ENCODE measurements at regions not wholly inside any gene's neighbourhood (a gene's known extent, or its start where the extent isn't known, plus 50 kb on each side); places are given as distances from the start of the nearest gene placed in this dataset.

DNA sequence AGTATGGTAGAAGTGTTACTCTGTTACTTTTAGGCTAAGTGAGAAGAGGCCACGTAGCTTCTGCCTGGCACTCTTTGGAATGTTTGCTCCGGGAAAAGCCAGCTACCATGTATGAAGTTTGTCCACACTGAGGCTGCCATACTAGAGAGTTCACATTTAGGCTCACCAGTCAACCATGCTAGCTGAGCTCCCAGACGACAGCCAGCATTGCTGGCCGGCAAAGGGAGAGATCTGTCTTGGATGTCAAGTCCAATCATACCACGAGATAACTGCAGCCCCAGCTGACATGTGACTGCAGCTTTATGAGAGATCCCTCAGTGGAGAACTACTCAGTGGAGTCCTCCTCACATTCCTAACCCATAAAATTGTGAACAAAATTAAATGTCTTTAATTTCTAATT lies 321.2 kb upstream of the F9 start (continued):
- TF ChIP-seq NR4A1 (CRISPR knock-in tag; IDR thresholded peaks at IDR 0.05) (no peak), NR4A1 (tag; IDR thresholded peaks at IDR 0.05) (peak; percentile 88), TSC22D4 (tag; IDR thresholded peaks at IDR 0.05) (no peak), ZNF780A (CRISPR knock-in tag; IDR thresholded peaks at IDR 0.05) (no peak), RAD21 (CRISPR knock-in tag; conservative IDR thresholded peaks at IDR 0.05 in 1 of 2, IDR thresholded peaks at IDR 0.05 in 1 of 2) (no peak), PYGO2 (tag; IDR thresholded peaks at IDR 0.05) (no peak), NFXL1 (CRISPR knock-in tag; IDR thresholded peaks at IDR 0.05) (no peak), ZNF217 (CRISPR knock-in tag; IDR thresholded peaks at IDR 0.05) (no peak), U2AF2 (optimal IDR thresholded peaks at IDR 0.05; ENCODE audit: low read depth, low read length) (no peak), BACH1 (tag; IDR thresholded peaks at IDR 0.05) (no peak), RBM25 (IDR thresholded peaks at IDR 0.05; ENCODE audit: low read depth, low read length, severe bottlenecking) (no peak), HMGN3 (IDR thresholded peaks at IDR 0.05; ENCODE audit: borderline replicate concordance, extremely low read depth, insufficient read length, low read depth, low read length) (no peak), MEF2A (IDR thresholded peaks at IDR 0.05; ENCODE audit: control insufficient read depth, low read depth, low read length) (no peak), ZNF140 (CRISPR knock-in tag; IDR thresholded peaks at IDR 0.05) (no peak), ZNF133 (CRISPR knock-in tag; IDR thresholded peaks at IDR 0.05) (no peak), TRIM24 (IDR thresholded peaks at IDR 0.05) (no peak), ZNF583 (CRISPR knock-in tag; IDR thresholded peaks at IDR 0.05) (no peak), KLF16 (IDR thresholded peaks at IDR 0.05) (no peak), ZNF175 (CRISPR knock-in tag; IDR thresholded peaks at IDR 0.05; ENCODE audit: low read depth) (0 out of 2 replicates have a peak, but pooled peaks have one; percentile 25), ETV1 (tag; conservative IDR thresholded peaks at IDR 0.05; ENCODE audit: low read depth) (0 out of 2 replicates have a peak, but pooled peaks have one; percentile 20), STAT5A (IDR thresholded peaks at IDR 0.05; ENCODE audit: borderline replicate concordance, low read length) (no peak), NCOA6 (IDR thresholded peaks at IDR 0.05) (no peak)
- TF ChIP-seq, protein P1, sequence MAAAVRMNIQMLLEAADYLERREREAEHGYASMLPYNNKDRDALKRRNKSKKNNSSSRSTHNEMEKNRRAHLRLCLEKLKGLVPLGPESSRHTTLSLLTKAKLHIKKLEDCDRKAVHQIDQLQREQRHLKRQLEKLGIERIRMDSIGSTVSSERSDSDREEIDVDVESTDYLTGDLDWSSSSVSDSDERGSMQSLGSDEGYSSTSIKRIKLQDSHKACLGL (CRISPR knock-in tag; IDR thresholded peaks at IDR 0.05; ENCODE audit: borderline replicate concordance, poor library complexity, severe bottlenecking), result no peak
- TF ChIP-seq, protein P2, sequence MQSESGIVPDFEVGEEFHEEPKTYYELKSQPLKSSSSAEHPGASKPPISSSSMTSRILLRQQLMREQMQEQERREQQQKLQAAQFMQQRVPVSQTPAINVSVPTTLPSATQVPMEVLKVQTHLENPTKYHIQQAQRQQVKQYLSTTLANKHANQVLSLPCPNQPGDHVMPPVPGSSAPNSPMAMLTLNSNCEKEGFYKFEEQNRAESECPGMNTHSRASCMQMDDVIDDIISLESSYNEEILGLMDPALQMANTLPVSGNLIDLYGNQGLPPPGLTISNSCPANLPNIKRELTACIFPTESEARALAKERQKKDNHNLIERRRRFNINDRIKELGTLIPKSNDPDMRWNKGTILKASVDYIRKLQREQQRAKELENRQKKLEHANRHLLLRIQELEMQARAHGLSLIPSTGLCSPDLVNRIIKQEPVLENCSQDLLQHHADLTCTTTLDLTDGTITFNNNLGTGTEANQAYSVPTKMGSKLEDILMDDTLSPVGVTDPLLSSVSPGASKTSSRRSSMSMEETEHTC (IDR thresholded peaks at IDR 0.05), result peak; percentile 23; the same call in 1 of the 2 replicates
- TF ChIP-seq, protein P3, sequence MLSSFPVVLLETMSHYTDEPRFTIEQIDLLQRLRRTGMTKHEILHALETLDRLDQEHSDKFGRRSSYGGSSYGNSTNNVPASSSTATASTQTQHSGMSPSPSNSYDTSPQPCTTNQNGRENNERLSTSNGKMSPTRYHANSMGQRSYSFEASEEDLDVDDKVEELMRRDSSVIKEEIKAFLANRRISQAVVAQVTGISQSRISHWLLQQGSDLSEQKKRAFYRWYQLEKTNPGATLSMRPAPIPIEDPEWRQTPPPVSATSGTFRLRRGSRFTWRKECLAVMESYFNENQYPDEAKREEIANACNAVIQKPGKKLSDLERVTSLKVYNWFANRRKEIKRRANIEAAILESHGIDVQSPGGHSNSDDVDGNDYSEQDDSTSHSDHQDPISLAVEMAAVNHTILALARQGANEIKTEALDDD (IDR thresholded peaks at IDR 0.05), result no peak
- TF ChIP-seq, protein P4, sequence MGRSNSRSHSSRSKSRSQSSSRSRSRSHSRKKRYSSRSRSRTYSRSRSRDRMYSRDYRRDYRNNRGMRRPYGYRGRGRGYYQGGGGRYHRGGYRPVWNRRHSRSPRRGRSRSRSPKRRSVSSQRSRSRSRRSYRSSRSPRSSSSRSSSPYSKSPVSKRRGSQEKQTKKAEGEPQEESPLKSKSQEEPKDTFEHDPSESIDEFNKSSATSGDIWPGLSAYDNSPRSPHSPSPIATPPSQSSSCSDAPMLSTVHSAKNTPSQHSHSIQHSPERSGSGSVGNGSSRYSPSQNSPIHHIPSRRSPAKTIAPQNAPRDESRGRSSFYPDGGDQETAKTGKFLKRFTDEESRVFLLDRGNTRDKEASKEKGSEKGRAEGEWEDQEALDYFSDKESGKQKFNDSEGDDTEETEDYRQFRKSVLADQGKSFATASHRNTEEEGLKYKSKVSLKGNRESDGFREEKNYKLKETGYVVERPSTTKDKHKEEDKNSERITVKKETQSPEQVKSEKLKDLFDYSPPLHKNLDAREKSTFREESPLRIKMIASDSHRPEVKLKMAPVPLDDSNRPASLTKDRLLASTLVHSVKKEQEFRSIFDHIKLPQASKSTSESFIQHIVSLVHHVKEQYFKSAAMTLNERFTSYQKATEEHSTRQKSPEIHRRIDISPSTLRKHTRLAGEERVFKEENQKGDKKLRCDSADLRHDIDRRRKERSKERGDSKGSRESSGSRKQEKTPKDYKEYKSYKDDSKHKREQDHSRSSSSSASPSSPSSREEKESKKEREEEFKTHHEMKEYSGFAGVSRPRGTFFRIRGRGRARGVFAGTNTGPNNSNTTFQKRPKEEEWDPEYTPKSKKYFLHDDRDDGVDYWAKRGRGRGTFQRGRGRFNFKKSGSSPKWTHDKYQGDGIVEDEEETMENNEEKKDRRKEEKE (IDR thresholded peaks at IDR 0.05; ENCODE audit: borderline replicate concordance in 1 of 2, control insufficient read depth in 1 of 2, low read depth in 2 of 2, low read length in 1 of 2), result no peak
